CD4-positive, alpha-beta memory T cell (primary cell): ENCODE measurements at regions not wholly inside any gene's neighbourhood (a gene's known extent, or its start where the extent isn't known, plus 50 kb on each side); places are given as distances from the start of the nearest gene placed in this dataset.

Experiments
- CTCF ChIA-PET: fragments of 350-600 bp; sonication (Branson Sonifier 250); formaldehyde crosslinking; loops from one replicate; lab custom pipeline; 2021; ENCODE audit warnings: inconsistent platforms; ENCODE audit not compliant: partially characterized antibody; lab: Charles Lee
- POLR2A ChIA-PET: fragments of 350-600 bp; sonication (Branson Sonifier 250); formaldehyde crosslinking; loops from one replicate; lab custom pipeline; 2021; ENCODE audit not compliant: partially characterized antibody; lab: Charles Lee
- DNase-seq, 5 donors: peaks; one replicate each; pipeline versions ENCODE4 v3.0.0 to v3.0.0-alpha.2; 2020 to 2022; ENCODE audit warnings: mixed read lengths in 1 of 5
- H3K27ac ChIP-seq: one replicate; pipeline ENCODE4 v1.7.0; 2013; ENCODE audit warnings: low read depth, low read length
- H3K27me3 ChIP-seq: 2 replicates; pipeline ENCODE4 v1.7.0; 2013; ENCODE audit warnings: mild to moderate bottlenecking, low read length, moderate library complexity; ENCODE audit not compliant: insufficient read depth
- H3K36me3 ChIP-seq: 2 replicates; pipeline ENCODE4 v1.7.0; 2013; ENCODE audit warnings: mild to moderate bottlenecking, low read length, moderate library complexity; ENCODE audit not compliant: insufficient read depth
- H3K4me1 ChIP-seq: 2 replicates; pipeline ENCODE4 v1.7.0; 2013; ENCODE audit warnings: mild to moderate bottlenecking, low read length, moderate library complexity; ENCODE audit not compliant: insufficient read depth
- H3K4me3 ChIP-seq, 2 donors: one replicate each; pipeline ENCODE4 v1.7.0; 2013; ENCODE audit warnings: low read length in 2 of 2, mild to moderate bottlenecking in 1 of 2
- H3K9me3 ChIP-seq, 2 donors: one replicate each; pipeline ENCODE4 v1.7.0; 2013; ENCODE audit warnings: low read length in 2 of 2, control low read depth in 1 of 2; ENCODE audit not compliant: control insufficient read depth in 1 of 2
- H3K27ac Mint-ChIP-seq, 7 donors: one replicate each; pipeline ENCODE4 v1.8.0; 2020 to 2021; ENCODE audit warnings: mixed read lengths in 7 of 7, mild to moderate bottlenecking in 6 of 7, inconsistent platforms in 3 of 7, moderate library complexity in 3 of 7
- H3K27me3 Mint-ChIP-seq, 2 donors: one replicate each; pipeline ENCODE4 v1.8.0; 2020 to 2021; ENCODE audit warnings: mixed read lengths in 2 of 2
- H3K36me3 Mint-ChIP-seq, 2 donors: one replicate each; pipeline ENCODE4 v1.8.0; 2020 to 2021; ENCODE audit warnings: mixed read lengths in 2 of 2, inconsistent platforms in 1 of 2, mild to moderate bottlenecking in 1 of 2
- H3K4me1 Mint-ChIP-seq, 4 donors: one replicate each; pipeline ENCODE4 v1.8.0; 2020 to 2021; ENCODE audit warnings: mixed read lengths in 4 of 4, mild to moderate bottlenecking in 1 of 4
- H3K4me3 Mint-ChIP-seq, 8 donors: one replicate each; pipeline ENCODE4 v1.8.0; 2020 to 2021; ENCODE audit warnings: mixed read lengths in 8 of 8, mild to moderate bottlenecking in 7 of 8, moderate library complexity in 6 of 8, inconsistent platforms in 3 of 8
- H3K9me3 Mint-ChIP-seq, 8 donors: one replicate each; pipeline ENCODE4 v1.8.0; 2020 to 2021; ENCODE audit warnings: mixed read lengths in 8 of 8, mild to moderate bottlenecking in 5 of 8, inconsistent platforms in 3 of 8, moderate library complexity in 1 of 8
- intact Hi-C: fragments of 100-400 bp; cut with micrococcal nuclease; formaldehyde crosslinking; loops from one replicate; pipeline ENCODE4 v1.15.1; 2023

GRCh38 chr2:18641823-18642222 lies 52.5 kb upstream of the NT5C1B start:
- Histone ChIP-seq H3K27ac (no peak overlapping the region), H3K36me3 (no peaks in the 10 kb centered on the region), H3K4me1 (no peaks in the 10 kb centered on the region), H3K27me3 (no peaks in the 10 kb centered on the region), H3K9me3 (no peaks in the 10 kb centered on the region), H3K4me3 (no peak overlapping the region)
- ChIA-PET CTCF (no interaction called here), POLR2A (no interaction called here)
- peaks cover 0 to 28% (median 19%) of the 10 kb centered on the region in 8 donors for H3K9me3 Mint-ChIP-seq
- no peak overlapping the region for H3K27ac Mint-ChIP-seq
- H3K27me3 Mint-ChIP-seq, result no peaks in the 10 kb centered on the region
- no peak overlapping the region for H3K4me3 Mint-ChIP-seq
- no peaks in the 10 kb centered on the region for H3K4me1 Mint-ChIP-seq
- no peak for DNase-seq
- peaks cover 43 to 65% of the 10 kb centered on the region in 2 donors for H3K36me3 Mint-ChIP-seq
- intact Hi-C loops, result no loop called here

- Mint-ChIP-seq H3K4me1 (no peaks in the 10 kb centered on the region), H3K27ac (no peak overlapping the region), H3K27me3 (no peaks in the 10 kb centered on the region), H3K36me3 (peaks cover 52 to 63% of the 10 kb centered on the region in 2 donors), H3K9me3 (peaks cover 0 to 47% (median 35%) of the 10 kb centered on the region in 8 donors), H3K4me3 (no peak overlapping the region)
- no peak for DNase-seq
- intact Hi-C loops, result no loop called here
- CTCF ChIA-PET, result no interaction called here
- Histone ChIP-seq H3K27me3 (no peaks in the 10 kb centered on the region), H3K4me3 (no peak overlapping the region), H3K36me3 (no peaks in the 10 kb centered on the region), H3K9me3 (no peaks in the 10 kb centered on the region), H3K27ac (no peak overlapping the region), H3K4me1 (no peaks in the 10 kb centered on the region)
- POLR2A ChIA-PET, result no interaction called here
Measured at GRCh38 chr2:18639756-18640453, 50.5 kb upstream of the NT5C1B start.
